ENCODE measurements at regions not wholly inside any gene's neighbourhood (a gene's known extent, or its start where the extent isn't known, plus 50 kb on each side); places are given as distances from the start of the nearest gene placed in this dataset.

GRCh38 chr12:13609894-13610679 is 371.3 kb downstream of the GRIN2B start:
- TF ChIP-seq CTCF (IDR thresholded peaks at IDR 0.05; ENCODE audit: poor library complexity) (no peak), EZH2phosphoT487 (IDR thresholded peaks at IDR 0.05; ENCODE audit: low read depth, severe bottlenecking, unreplicated experiment) (no peak), EZH2 (IDR thresholded peaks at IDR 0.05; ENCODE audit: borderline replicate concordance) (no peak)
